Ramos (cell line): ENCODE measurements at regions not wholly inside any gene's neighbourhood (a gene's known extent, or its start where the extent isn't known, plus 50 kb on each side); places are given as distances from the start of the nearest gene placed in this dataset.

Experiments
- in situ Hi-C: fragments of 300-500 bp; cut with MboI; formaldehyde crosslinking; loops from one replicate; pipeline ENCODE4 v1.14.3; 2022; ENCODE audit warnings: low sequenced_read_pairs; ENCODE audit not compliant: unreplicated experiment

- in situ Hi-C loops, result no loop called here
These were observed 717.9 kb downstream of the DIAPH3 start for GRCh38 chr13:59445812-59446211.

- in situ Hi-C loops, result no loop called here
These were observed 717.3 kb downstream of the DIAPH3 start for GRCh38 chr13:59446391-59446790.

GRCh38 chr13:59447031-59447430, 716.7 kb downstream of the DIAPH3 start:
- in situ Hi-C loops, result no loop called here

- in situ Hi-C loops, result no loop called here
These were observed 715.7 kb downstream of the DIAPH3 start for GRCh38 chr13:59447846-59448620.

GRCh38 chr13:59449750-59450149, 714.0 kb downstream of the DIAPH3 start:
- in situ Hi-C loops, result no loop called here

GRCh38 chr13:59450229-59450628, 713.5 kb downstream of the DIAPH3 start:
- in situ Hi-C loops, result no loop called here

- in situ Hi-C loops, result no loop called here
These were observed 712.5 kb downstream of the DIAPH3 start for GRCh38 chr13:59451236-59451635.

GRCh38 chr13:59452189-59452890, 711.4 kb downstream of the DIAPH3 start:
- in situ Hi-C loops, result no loop called here

- in situ Hi-C loops, result no loop called here
These were observed 704.7 kb downstream of the DIAPH3 start for GRCh38 chr13:59458908-59459579.

GRCh38 chr13:59459972-59460371, 703.8 kb downstream of the DIAPH3 start:
- in situ Hi-C loops, result no loop called here

GRCh38 chr13:59461411-59461810, 702.3 kb downstream of the DIAPH3 start:
- in situ Hi-C loops, result no loop called here

- in situ Hi-C loops, result no loop called here
These were observed 700.7 kb downstream of the DIAPH3 start for GRCh38 chr13:59463023-59463422.

GRCh38 chr13:59464926-59465325, 698.8 kb downstream of the DIAPH3 start:
- in situ Hi-C loops, result no loop called here

- in situ Hi-C loops, result no loop called here
These were observed 695.3 kb downstream of the DIAPH3 start for GRCh38 chr13:59468396-59468795.

- in situ Hi-C loops, result no loop called here
These were observed 692.6 kb downstream of the DIAPH3 start for GRCh38 chr13:59471106-59471505.

GRCh38 chr13:59472134-59472533, 691.6 kb downstream of the DIAPH3 start:
- in situ Hi-C loops, result no loop called here

- in situ Hi-C loops, result no loop called here
These were observed 689.0 kb downstream of the DIAPH3 start for GRCh38 chr13:59474696-59475095.

GRCh38 chr13:59475911-59476310, 687.8 kb downstream of the DIAPH3 start:
- in situ Hi-C loops, result no loop called here

- in situ Hi-C loops, result no loop called here
These were observed 687.4 kb downstream of the DIAPH3 start for GRCh38 chr13:59476366-59476765.

GRCh38 chr13:59477011-59477410, 686.7 kb downstream of the DIAPH3 start:
- in situ Hi-C loops, result no loop called here

- in situ Hi-C loops, result no loop called here
These were observed 684.8 kb downstream of the DIAPH3 start for GRCh38 chr13:59478908-59479307.
